ENCODE measurements at regions not wholly inside any gene's neighbourhood (a gene's known extent, or its start where the extent isn't known, plus 50 kb on each side); places are given as distances from the start of the nearest gene placed in this dataset.

DNA sequence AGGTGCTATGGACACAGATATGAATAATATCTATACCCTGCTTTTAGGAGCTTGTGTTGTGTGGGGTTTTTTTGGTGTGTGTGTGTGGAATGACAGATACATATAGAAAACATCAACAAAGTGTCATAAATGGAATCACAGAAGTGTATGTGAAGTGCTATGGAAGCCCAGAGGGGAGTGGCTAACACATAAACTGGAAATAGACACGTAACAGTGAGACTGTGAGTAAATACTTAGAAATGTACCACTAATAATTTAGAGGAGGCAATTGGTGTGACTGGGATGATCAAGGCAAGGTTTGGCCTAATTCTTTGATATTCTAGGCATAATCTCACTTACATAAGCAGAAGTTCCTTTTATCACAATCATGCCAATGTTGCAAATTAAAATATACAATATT lies 169.3 kb upstream of the TENM4 start:
- no peak for TF ChIP-seq CSRNP3 (CRISPR knock-in tag; IDR thresholded peaks at IDR 0.05)
- TF ChIP-seq TOX (CRISPR knock-in tag; IDR thresholded peaks at IDR 0.05; ENCODE audit: borderline replicate concordance): no peak
- no peak for TF ChIP-seq ISL1 (CRISPR knock-in tag; IDR thresholded peaks at IDR 0.05)
- TF ChIP-seq SNAI2 (CRISPR knock-in tag; IDR thresholded peaks at IDR 0.05): no peak
- TF ChIP-seq ZFP30 (CRISPR knock-in tag; IDR thresholded peaks at IDR 0.05): no peak
- no peak for TF ChIP-seq TSHZ2 (CRISPR knock-in tag; IDR thresholded peaks at IDR 0.05)
- no peak for TF ChIP-seq BACH2 (CRISPR knock-in tag; IDR thresholded peaks at IDR 0.05; ENCODE audit: borderline replicate concordance)
- no peak for TF ChIP-seq ZNF8 (CRISPR knock-in tag; IDR thresholded peaks at IDR 0.05)

Measured in SK-N-SH treated with all-trans-retinoic acid at 6 μM for 48 hours (cell line).